ENCODE measurements at regions not wholly inside any gene's neighbourhood (a gene's known extent, or its start where the extent isn't known, plus 50 kb on each side); places are given as distances from the start of the nearest gene placed in this dataset.

DNA sequence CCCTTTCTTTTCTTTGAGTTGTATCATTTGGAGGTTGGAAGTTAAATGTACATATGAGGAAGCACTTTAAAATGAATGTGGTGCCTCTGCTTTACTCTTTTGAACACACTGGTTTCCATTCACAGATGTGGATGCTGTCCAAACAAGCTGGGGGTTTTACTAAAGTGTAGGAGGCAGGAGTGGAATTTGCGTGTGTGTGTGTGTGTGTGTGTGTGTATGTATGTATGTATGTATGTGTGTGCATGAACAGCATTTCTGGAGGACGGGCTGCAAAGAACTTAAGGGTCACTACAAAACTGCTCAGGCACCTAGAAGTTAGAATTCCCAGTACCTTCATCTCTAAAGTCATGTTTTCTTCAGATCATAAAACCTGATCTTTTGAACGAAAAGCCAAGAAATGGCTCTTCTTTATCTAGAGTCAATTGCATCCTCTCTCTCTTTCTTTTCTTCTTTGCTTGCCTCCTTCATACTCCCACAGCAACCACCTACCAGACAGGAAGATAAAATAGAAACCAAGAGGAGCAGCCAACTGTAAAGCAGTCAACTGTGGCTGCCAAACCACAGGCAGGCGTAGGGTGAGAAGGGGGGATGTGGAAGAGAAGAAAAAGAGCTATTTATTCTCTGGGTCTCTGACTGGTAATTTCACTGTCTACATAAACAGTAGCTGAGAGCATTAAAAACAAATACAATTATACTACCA, 177.0 kb upstream of the RASGEF1B start (continued):
- TF ChIP-seq, protein P1, sequence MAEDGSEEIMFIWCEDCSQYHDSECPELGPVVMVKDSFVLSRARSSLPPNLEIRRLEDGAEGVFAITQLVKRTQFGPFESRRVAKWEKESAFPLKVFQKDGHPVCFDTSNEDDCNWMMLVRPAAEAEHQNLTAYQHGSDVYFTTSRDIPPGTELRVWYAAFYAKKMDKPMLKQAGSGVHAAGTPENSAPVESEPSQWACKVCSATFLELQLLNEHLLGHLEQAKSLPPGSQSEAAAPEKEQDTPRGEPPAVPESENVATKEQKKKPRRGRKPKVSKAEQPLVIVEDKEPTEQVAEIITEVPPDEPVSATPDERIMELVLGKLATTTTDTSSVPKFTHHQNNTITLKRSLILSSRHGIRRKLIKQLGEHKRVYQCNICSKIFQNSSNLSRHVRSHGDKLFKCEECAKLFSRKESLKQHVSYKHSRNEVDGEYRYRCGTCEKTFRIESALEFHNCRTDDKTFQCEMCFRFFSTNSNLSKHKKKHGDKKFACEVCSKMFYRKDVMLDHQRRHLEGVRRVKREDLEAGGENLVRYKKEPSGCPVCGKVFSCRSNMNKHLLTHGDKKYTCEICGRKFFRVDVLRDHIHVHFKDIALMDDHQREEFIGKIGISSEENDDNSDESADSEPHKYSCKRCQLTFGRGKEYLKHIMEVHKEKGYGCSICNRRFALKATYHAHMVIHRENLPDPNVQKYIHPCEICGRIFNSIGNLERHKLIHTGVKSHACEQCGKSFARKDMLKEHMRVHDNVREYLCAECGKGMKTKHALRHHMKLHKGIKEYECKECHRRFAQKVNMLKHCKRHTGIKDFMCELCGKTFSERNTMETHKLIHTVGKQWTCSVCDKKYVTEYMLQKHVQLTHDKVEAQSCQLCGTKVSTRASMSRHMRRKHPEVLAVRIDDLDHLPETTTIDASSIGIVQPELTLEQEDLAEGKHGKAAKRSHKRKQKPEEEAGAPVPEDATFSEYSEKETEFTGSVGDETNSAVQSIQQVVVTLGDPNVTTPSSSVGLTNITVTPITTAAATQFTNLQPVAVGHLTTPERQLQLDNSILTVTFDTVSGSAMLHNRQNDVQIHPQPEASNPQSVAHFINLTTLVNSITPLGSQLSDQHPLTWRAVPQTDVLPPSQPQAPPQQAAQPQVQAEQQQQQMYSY (CRISPR knock-in tag; IDR thresholded peaks at IDR 0.05), result no peak
- TF ChIP-seq IKZF2 (IDR thresholded peaks at IDR 0.05) (peak; percentile 30 to 50; a peak in 2 of 4 replicates), SIX5 (IDR thresholded peaks at IDR 0.05; ENCODE audit: low read depth, low read length, severe bottlenecking) (no peak), RUNX3 (IDR thresholded peaks at IDR 0.05; ENCODE audit: low read length) (peak; percentile 91), TAF1 (IDR thresholded peaks at IDR 0.05; ENCODE audit: borderline replicate concordance, low read depth, low read length) (no peak), FOXK2 (IDR thresholded peaks at IDR 0.05) (no peak), PAX5 (IDR thresholded peaks at IDR 0.05; ENCODE audit: borderline replicate concordance, low read depth, low read length) (peak; percentile 80), MEF2B (IDR thresholded peaks at IDR 0.05; ENCODE audit: partially characterized antibody, poor library complexity, severe bottlenecking) (no peak), SREBF1 (IDR thresholded peaks at IDR 0.05; ENCODE audit: low read length) (no peak), KDM1A (IDR thresholded peaks at IDR 0.05; ENCODE audit: borderline replicate concordance) (no peak), TCF3 (IDR thresholded peaks at IDR 0.05; ENCODE audit: borderline replicate concordance, insufficient read depth, low read depth, low read length) (no peak)
- TF ChIP-seq, protein P2, sequence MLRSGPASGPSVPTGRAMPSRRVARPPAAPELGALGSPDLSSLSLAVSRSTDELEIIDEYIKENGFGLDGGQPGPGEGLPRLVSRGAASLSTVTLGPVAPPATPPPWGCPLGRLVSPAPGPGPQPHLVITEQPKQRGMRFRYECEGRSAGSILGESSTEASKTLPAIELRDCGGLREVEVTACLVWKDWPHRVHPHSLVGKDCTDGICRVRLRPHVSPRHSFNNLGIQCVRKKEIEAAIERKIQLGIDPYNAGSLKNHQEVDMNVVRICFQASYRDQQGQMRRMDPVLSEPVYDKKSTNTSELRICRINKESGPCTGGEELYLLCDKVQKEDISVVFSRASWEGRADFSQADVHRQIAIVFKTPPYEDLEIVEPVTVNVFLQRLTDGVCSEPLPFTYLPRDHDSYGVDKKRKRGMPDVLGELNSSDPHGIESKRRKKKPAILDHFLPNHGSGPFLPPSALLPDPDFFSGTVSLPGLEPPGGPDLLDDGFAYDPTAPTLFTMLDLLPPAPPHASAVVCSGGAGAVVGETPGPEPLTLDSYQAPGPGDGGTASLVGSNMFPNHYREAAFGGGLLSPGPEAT (IDR thresholded peaks at IDR 0.05; ENCODE audit: low read depth), result no peak
- TF ChIP-seq, protein P3, sequence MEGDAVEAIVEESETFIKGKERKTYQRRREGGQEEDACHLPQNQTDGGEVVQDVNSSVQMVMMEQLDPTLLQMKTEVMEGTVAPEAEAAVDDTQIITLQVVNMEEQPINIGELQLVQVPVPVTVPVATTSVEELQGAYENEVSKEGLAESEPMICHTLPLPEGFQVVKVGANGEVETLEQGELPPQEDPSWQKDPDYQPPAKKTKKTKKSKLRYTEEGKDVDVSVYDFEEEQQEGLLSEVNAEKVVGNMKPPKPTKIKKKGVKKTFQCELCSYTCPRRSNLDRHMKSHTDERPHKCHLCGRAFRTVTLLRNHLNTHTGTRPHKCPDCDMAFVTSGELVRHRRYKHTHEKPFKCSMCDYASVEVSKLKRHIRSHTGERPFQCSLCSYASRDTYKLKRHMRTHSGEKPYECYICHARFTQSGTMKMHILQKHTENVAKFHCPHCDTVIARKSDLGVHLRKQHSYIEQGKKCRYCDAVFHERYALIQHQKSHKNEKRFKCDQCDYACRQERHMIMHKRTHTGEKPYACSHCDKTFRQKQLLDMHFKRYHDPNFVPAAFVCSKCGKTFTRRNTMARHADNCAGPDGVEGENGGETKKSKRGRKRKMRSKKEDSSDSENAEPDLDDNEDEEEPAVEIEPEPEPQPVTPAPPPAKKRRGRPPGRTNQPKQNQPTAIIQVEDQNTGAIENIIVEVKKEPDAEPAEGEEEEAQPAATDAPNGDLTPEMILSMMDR (IDR thresholded peaks at IDR 0.05 in 2 of 3, conservative IDR thresholded peaks at IDR 0.05 in 1 of 3; ENCODE audit: control insufficient read depth in 2 of 3, extremely low read depth in 1 of 3, insufficient read depth in 1 of 3, low read depth in 3 of 3, low read length in 3 of 3), result no peak
- TF ChIP-seq, protein P4, sequence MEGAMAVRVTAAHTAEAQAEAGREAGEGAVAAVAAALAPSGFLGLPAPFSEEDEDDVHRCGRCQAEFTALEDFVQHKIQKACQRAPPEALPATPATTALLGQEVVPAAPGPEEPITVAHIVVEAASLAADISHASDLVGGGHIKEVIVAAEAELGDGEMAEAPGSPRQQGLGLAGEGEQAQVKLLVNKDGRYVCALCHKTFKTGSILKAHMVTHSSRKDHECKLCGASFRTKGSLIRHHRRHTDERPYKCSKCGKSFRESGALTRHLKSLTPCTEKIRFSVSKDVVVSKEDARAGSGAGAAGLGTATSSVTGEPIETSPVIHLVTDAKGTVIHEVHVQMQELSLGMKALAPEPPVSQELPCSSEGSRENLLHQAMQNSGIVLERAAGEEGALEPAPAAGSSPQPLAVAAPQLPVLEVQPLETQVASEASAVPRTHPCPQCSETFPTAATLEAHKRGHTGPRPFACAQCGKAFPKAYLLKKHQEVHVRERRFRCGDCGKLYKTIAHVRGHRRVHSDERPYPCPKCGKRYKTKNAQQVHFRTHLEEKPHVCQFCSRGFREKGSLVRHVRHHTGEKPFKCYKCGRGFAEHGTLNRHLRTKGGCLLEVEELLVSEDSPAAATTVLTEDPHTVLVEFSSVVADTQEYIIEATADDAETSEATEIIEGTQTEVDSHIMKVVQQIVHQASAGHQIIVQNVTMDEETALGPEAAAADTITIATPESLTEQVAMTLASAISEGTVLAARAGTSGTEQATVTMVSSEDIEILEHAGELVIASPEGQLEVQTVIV (IDR thresholded peaks at IDR 0.05; ENCODE audit: borderline replicate concordance, partially characterized antibody), result no peak
- TF ChIP-seq, protein P5, sequence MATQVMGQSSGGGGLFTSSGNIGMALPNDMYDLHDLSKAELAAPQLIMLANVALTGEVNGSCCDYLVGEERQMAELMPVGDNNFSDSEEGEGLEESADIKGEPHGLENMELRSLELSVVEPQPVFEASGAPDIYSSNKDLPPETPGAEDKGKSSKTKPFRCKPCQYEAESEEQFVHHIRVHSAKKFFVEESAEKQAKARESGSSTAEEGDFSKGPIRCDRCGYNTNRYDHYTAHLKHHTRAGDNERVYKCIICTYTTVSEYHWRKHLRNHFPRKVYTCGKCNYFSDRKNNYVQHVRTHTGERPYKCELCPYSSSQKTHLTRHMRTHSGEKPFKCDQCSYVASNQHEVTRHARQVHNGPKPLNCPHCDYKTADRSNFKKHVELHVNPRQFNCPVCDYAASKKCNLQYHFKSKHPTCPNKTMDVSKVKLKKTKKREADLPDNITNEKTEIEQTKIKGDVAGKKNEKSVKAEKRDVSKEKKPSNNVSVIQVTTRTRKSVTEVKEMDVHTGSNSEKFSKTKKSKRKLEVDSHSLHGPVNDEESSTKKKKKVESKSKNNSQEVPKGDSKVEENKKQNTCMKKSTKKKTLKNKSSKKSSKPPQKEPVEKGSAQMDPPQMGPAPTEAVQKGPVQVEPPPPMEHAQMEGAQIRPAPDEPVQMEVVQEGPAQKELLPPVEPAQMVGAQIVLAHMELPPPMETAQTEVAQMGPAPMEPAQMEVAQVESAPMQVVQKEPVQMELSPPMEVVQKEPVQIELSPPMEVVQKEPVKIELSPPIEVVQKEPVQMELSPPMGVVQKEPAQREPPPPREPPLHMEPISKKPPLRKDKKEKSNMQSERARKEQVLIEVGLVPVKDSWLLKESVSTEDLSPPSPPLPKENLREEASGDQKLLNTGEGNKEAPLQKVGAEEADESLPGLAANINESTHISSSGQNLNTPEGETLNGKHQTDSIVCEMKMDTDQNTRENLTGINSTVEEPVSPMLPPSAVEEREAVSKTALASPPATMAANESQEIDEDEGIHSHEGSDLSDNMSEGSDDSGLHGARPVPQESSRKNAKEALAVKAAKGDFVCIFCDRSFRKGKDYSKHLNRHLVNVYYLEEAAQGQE (IDR thresholded peaks at IDR 0.05; ENCODE audit: low read depth, low read length), result no peak

Data from GM12878 (cell line).